ENCODE measurements at regions not wholly inside any gene's neighbourhood (a gene's known extent, or its start where the extent isn't known, plus 50 kb on each side); places are given as distances from the start of the nearest gene placed in this dataset.

DNA sequence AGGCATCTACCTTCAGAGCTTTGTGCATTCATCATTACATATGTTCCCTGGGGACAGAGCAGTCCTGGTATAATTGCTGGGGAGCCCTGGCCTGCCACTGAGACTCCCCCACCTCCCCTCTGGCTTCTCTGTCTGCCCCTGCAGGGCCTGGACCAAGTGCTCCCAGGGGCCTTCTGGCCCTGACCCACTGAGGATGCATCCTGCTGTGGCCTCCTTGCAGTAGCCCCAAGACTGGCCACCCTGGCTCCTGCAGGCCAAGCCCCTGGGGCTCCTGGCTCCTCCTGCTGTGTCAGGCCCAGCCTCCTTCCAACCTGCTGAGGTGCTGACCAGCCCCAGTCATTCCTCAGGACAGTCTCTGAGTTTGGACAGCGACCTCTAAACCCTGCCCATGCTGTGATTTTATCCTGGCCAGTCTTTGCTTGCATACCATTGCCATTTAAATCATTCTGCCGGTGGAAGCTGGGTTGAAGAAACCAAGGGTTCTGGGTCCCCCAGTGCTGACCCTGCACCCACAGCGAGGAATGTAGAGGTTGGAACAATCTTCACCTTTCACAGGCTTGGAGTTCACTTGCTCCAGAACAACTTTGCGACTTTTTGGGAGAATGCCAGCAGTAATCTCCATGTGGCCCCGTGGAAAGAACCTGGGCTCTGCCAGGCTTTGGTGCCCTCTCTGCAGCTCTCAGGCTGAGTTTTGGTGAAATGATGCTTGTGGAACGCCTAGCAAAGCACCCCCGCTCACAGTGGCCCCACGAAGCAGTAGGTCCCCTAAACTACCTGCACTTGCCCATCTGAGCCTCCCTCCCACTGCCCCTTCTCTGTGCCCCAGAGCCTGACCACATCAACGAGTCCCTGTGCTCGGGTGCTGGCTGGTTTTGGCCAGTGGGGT is 167.3 kb upstream of the GLI2 start:
- DNase-seq (ENCODE audit: low spot score): no peak
- Mint-ChIP-seq H3K36me3 (ENCODE audit: low read depth, unreplicated experiment) (no peaks in the 10 kb centered on the region), H3K9me3 (ENCODE audit: unreplicated experiment) (no peaks in the 10 kb centered on the region), H3K27me3 (ENCODE audit: unreplicated experiment) (peaks cover 9% of the 10 kb centered on the region), H3K4me3 (ENCODE audit: unreplicated experiment) (no peak overlapping the region), H3K27ac (ENCODE audit: unreplicated experiment) (no peak overlapping the region), H3K4me1 (ENCODE audit: unreplicated experiment) (peaks cover 3% of the 10 kb centered on the region)
- TF ChIP-seq, protein P1, sequence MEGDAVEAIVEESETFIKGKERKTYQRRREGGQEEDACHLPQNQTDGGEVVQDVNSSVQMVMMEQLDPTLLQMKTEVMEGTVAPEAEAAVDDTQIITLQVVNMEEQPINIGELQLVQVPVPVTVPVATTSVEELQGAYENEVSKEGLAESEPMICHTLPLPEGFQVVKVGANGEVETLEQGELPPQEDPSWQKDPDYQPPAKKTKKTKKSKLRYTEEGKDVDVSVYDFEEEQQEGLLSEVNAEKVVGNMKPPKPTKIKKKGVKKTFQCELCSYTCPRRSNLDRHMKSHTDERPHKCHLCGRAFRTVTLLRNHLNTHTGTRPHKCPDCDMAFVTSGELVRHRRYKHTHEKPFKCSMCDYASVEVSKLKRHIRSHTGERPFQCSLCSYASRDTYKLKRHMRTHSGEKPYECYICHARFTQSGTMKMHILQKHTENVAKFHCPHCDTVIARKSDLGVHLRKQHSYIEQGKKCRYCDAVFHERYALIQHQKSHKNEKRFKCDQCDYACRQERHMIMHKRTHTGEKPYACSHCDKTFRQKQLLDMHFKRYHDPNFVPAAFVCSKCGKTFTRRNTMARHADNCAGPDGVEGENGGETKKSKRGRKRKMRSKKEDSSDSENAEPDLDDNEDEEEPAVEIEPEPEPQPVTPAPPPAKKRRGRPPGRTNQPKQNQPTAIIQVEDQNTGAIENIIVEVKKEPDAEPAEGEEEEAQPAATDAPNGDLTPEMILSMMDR (IDR thresholded peaks at IDR 0.05; ENCODE audit: unreplicated experiment): no peak

DNA sequence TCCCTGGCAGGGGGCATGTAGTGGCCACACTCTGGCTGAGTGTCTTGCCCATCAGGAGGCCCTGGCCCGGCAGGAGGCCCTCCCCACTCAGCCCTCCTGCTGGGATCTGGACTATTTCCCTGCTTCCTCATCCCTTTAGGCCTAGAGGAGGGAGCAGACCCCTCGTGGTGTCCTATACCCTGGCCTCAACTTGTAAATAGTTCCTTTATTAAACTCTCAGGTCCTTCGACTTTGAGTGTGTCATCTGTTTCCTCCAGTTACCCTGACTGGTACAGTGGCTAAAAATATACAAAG is 166.7 kb upstream of the GLI2 start:
- no peak for DNase-seq (ENCODE audit: low spot score)
- Mint-ChIP-seq H3K27me3 (ENCODE audit: unreplicated experiment) (peaks cover 9% of the 10 kb centered on the region), H3K36me3 (ENCODE audit: low read depth, unreplicated experiment) (no peaks in the 10 kb centered on the region), H3K27ac (ENCODE audit: unreplicated experiment) (no peak overlapping the region), H3K4me1 (ENCODE audit: unreplicated experiment) (peaks cover 6% of the 10 kb centered on the region), H3K4me3 (ENCODE audit: unreplicated experiment) (no peak overlapping the region), H3K9me3 (ENCODE audit: unreplicated experiment) (no peaks in the 10 kb centered on the region)
- TF ChIP-seq, protein P1 (IDR thresholded peaks at IDR 0.05; ENCODE audit: unreplicated experiment): no peak

DNA sequence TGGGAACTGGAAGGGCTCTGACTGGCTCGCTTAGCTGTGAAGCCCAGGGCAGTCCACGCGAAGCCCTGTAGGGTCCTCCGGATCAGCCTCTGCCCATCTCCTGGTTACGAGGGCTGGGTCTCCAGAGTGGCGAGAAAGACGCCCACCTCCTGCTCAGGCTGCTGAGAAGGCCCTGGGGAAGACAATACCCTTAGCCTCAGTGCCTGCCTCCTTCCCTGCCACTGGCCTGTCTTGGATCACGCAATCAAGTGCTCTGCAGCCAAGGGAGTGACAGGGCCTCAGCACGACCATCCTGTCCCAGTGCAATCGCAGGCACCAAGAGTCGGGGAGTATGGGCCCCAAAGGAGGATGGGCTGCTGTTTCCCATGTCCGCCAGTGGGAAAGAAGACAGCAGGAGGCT is 165.7 kb upstream of the GLI2 start:
- Mint-ChIP-seq H3K9me3 (ENCODE audit: unreplicated experiment) (no peaks in the 10 kb centered on the region), H3K4me1 (ENCODE audit: unreplicated experiment) (peaks cover 17% of the 10 kb centered on the region), H3K36me3 (ENCODE audit: low read depth, unreplicated experiment) (peaks cover 5% of the 10 kb centered on the region), H3K27ac (ENCODE audit: unreplicated experiment) (no peak overlapping the region), H3K4me3 (ENCODE audit: unreplicated experiment) (no peak overlapping the region), H3K27me3 (ENCODE audit: unreplicated experiment) (peaks cover 11% of the 10 kb centered on the region)
- TF ChIP-seq, protein P1 (IDR thresholded peaks at IDR 0.05; ENCODE audit: unreplicated experiment): no peak
- DNase-seq (ENCODE audit: low spot score): no peak

DNA sequence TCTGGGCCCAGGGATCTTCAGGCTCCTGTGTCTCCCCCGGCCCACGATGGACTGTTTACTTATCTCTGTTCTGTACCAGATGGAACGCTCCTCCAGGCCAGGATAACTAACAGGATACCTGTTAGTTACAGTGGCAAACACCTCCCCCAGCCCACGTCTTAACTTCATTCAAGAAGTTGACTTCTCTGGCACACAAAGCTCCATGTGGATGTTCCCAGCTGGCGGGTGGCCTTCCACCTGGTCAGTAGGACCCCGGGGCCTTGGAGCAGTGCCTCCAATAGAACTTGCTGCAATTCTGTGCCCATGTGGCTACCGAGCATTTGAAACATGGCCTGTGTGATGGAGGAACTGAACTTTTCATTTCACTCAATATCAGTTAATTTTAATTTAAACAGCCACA is 165.1 kb upstream of the GLI2 start:
- Mint-ChIP-seq H3K27ac (ENCODE audit: unreplicated experiment) (no peak overlapping the region), H3K4me3 (ENCODE audit: unreplicated experiment) (no peak overlapping the region), H3K36me3 (ENCODE audit: low read depth, unreplicated experiment) (peaks cover 6% of the 10 kb centered on the region), H3K4me1 (ENCODE audit: unreplicated experiment) (peaks cover 23% of the 10 kb centered on the region), H3K9me3 (ENCODE audit: unreplicated experiment) (no peaks in the 10 kb centered on the region), H3K27me3 (ENCODE audit: unreplicated experiment) (peaks cover 12% of the 10 kb centered on the region)
- no peak for DNase-seq (ENCODE audit: low spot score)
- TF ChIP-seq, protein P1 (IDR thresholded peaks at IDR 0.05; ENCODE audit: unreplicated experiment): no peak

DNA sequence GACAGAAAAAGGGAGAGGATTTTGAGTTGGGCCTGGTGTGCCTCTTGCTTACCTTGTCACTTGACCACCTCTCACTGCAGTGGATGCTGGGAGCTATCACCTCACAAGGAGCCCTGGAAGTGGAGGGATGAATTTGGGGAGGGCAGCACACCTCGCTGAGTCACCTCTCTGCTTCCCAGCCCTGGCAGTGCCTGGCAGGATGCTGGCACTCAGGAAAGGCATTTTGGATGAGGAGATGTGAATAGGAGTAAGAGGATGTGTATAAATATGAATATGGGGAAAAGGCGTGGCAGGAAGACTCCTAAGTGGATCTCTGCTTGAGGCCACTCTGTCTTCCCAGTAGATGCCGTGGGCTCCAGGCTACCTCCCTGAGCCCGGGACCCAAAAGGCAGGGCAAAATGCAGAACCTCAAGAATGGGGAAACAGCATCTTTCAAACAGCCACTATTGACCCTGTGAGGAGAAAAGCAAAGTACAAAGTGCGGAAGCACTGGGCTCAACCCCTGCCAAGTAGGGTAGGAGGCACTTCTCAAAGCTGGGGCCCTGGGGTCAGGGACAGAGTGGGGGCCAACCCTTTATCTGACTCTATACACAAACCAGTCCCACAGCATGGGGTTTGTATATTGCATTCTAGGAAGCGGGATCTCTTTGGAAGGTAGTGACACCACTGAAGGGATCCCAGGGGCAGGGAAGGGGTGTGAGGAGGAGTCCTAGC is 164.5 kb upstream of the GLI2 start:
- Mint-ChIP-seq H3K4me3 (ENCODE audit: unreplicated experiment) (no peak overlapping the region), H3K27me3 (ENCODE audit: unreplicated experiment) (peaks cover 14% of the 10 kb centered on the region), H3K4me1 (ENCODE audit: unreplicated experiment) (peaks cover 27% of the 10 kb centered on the region), H3K9me3 (ENCODE audit: unreplicated experiment) (no peaks in the 10 kb centered on the region), H3K27ac (ENCODE audit: unreplicated experiment) (no peak overlapping the region), H3K36me3 (ENCODE audit: low read depth, unreplicated experiment) (peaks cover 6% of the 10 kb centered on the region)
- TF ChIP-seq, protein P1 (IDR thresholded peaks at IDR 0.05; ENCODE audit: unreplicated experiment): no peak
- no peak for DNase-seq (ENCODE audit: low spot score)

Data from endothelial cell (in vitro differentiated cells).